ENCODE measurements at regions not wholly inside any gene's neighbourhood (a gene's known extent, or its start where the extent isn't known, plus 50 kb on each side); places are given as distances from the start of the nearest gene placed in this dataset.

DNA sequence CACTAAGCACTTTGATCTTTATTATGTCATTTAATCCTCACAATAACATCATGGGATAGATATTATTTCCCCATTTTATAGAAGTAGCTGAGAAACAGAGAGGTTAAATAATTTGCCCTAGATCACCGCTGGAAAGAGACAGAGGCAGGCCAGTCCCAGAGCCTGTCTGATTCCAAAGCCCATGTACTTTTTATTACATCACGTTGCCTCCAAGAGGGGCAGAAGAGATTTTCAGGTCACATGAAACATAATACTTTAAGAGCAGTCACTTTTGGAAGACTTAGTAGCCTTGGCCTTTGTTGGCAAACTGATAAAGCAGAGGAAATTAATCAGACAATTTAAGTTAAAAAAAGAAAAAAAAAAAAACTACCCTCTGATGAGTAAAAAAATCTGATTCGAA lies 200.2 kb upstream of the ARHGAP20 start:
- TF ChIP-seq, protein P1, sequence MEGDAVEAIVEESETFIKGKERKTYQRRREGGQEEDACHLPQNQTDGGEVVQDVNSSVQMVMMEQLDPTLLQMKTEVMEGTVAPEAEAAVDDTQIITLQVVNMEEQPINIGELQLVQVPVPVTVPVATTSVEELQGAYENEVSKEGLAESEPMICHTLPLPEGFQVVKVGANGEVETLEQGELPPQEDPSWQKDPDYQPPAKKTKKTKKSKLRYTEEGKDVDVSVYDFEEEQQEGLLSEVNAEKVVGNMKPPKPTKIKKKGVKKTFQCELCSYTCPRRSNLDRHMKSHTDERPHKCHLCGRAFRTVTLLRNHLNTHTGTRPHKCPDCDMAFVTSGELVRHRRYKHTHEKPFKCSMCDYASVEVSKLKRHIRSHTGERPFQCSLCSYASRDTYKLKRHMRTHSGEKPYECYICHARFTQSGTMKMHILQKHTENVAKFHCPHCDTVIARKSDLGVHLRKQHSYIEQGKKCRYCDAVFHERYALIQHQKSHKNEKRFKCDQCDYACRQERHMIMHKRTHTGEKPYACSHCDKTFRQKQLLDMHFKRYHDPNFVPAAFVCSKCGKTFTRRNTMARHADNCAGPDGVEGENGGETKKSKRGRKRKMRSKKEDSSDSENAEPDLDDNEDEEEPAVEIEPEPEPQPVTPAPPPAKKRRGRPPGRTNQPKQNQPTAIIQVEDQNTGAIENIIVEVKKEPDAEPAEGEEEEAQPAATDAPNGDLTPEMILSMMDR (IDR thresholded peaks at IDR 0.05; ENCODE audit: low read depth, low read length, missing input control): no peak
- TF ChIP-seq, protein P2, sequence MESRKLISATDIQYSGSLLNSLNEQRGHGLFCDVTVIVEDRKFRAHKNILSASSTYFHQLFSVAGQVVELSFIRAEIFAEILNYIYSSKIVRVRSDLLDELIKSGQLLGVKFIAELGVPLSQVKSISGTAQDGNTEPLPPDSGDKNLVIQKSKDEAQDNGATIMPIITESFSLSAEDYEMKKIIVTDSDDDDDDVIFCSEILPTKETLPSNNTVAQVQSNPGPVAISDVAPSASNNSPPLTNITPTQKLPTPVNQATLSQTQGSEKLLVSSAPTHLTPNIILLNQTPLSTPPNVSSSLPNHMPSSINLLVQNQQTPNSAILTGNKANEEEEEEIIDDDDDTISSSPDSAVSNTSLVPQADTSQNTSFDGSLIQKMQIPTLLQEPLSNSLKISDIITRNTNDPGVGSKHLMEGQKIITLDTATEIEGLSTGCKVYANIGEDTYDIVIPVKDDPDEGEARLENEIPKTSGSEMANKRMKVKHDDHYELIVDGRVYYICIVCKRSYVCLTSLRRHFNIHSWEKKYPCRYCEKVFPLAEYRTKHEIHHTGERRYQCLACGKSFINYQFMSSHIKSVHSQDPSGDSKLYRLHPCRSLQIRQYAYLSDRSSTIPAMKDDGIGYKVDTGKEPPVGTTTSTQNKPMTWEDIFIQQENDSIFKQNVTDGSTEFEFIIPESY (IDR thresholded peaks at IDR 0.05): no peak
- TF ChIP-seq JUND (IDR thresholded peaks at IDR 0.05) (no peak), RAD21 (IDR thresholded peaks at IDR 0.05) (no peak), TAF1 (conservative IDR thresholded peaks at IDR 0.05) (no peak)
- TF ChIP-seq, protein P3, sequence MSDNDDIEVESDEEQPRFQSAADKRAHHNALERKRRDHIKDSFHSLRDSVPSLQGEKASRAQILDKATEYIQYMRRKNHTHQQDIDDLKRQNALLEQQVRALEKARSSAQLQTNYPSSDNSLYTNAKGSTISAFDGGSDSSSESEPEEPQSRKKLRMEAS (IDR thresholded peaks at IDR 0.05): no peak
